Fibroblast of lung (primary cell): ENCODE measurements at regions not wholly inside any gene's neighbourhood (a gene's known extent, or its start where the extent isn't known, plus 50 kb on each side); places are given as distances from the start of the nearest gene placed in this dataset.

Experiments
- EZH2 ChIP-seq: IDR thresholded peaks from 2 replicates; pipeline ENCODE4 v1.5.1; 2012; ENCODE audit warnings: low read length, control low read depth, mild to moderate bottlenecking; ENCODE audit errors: missing control alignments
- TF ChIP-seq, protein P1 (sequence below), 2 donors: IDR thresholded peaks in 1 of 2; conservative IDR thresholded peaks in 1 of 2; 1 replicate in 1 of 2; 2 replicates in 1 of 2; pipeline ENCODE4 v1.5.1; 2011 to 2012; ENCODE audit warnings: low read length in 2 of 2, control low read depth in 1 of 2, inconsistent platforms in 1 of 2, low read depth in 1 of 2, mild to moderate bottlenecking in 1 of 2

GRCh38 chr16:7912132-7912531 is 579.5 kb downstream of the RBFOX1 start:
- TF ChIP-seq, protein P1, sequence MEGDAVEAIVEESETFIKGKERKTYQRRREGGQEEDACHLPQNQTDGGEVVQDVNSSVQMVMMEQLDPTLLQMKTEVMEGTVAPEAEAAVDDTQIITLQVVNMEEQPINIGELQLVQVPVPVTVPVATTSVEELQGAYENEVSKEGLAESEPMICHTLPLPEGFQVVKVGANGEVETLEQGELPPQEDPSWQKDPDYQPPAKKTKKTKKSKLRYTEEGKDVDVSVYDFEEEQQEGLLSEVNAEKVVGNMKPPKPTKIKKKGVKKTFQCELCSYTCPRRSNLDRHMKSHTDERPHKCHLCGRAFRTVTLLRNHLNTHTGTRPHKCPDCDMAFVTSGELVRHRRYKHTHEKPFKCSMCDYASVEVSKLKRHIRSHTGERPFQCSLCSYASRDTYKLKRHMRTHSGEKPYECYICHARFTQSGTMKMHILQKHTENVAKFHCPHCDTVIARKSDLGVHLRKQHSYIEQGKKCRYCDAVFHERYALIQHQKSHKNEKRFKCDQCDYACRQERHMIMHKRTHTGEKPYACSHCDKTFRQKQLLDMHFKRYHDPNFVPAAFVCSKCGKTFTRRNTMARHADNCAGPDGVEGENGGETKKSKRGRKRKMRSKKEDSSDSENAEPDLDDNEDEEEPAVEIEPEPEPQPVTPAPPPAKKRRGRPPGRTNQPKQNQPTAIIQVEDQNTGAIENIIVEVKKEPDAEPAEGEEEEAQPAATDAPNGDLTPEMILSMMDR (conservative IDR thresholded peaks at IDR 0.05 in 1 of 2, IDR thresholded peaks at IDR 0.05 in 1 of 2; ENCODE audit: low read depth in 1 of 2, low read length in 2 of 2) = no peak
- TF ChIP-seq EZH2 = no peak
